Panc1 (cell line): ENCODE measurements at regions not wholly inside any gene's neighbourhood (a gene's known extent, or its start where the extent isn't known, plus 50 kb on each side); places are given as distances from the start of the nearest gene placed in this dataset.

ENCODE experiments used
- POLR2AphosphoS5 ChIP-seq: IDR thresholded peaks from 2 replicates; pipeline ENCODE4 v1.6.1; 2012; ENCODE audit warnings: mild to moderate bottlenecking, low read depth, low read length, moderate library complexity
- TF ChIP-seq, protein P1 (sequence below): fragments of 450-650 bp; IDR thresholded peaks from 2 replicates; pipeline ENCODE4 v1.5.1; 2017; ENCODE audit warnings: mild to moderate bottlenecking

DNA sequence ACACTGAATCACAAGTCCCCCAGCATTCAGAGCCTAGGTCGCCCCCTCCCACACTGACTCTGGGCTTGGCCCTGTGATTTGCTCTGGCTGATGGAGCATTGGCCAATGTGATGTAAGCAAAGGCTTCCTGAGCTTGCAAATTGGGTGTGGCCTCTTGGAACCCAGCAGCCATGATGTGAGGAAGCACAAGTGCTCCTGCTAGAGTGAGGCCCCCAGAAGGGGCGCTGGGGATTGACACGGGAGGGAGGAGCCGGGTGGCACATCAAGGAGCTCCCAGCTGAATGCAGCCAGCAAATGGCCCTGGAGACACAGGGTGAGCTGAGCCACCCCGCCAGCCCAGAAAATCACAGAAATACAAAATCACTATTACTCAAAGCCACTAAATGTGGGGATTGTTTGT, 308.5 kb downstream of the C16orf95 start:
- no peak for TF ChIP-seq POLR2AphosphoS5
- TF ChIP-seq, protein P1, sequence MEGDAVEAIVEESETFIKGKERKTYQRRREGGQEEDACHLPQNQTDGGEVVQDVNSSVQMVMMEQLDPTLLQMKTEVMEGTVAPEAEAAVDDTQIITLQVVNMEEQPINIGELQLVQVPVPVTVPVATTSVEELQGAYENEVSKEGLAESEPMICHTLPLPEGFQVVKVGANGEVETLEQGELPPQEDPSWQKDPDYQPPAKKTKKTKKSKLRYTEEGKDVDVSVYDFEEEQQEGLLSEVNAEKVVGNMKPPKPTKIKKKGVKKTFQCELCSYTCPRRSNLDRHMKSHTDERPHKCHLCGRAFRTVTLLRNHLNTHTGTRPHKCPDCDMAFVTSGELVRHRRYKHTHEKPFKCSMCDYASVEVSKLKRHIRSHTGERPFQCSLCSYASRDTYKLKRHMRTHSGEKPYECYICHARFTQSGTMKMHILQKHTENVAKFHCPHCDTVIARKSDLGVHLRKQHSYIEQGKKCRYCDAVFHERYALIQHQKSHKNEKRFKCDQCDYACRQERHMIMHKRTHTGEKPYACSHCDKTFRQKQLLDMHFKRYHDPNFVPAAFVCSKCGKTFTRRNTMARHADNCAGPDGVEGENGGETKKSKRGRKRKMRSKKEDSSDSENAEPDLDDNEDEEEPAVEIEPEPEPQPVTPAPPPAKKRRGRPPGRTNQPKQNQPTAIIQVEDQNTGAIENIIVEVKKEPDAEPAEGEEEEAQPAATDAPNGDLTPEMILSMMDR: no peak
